T-helper 17 cell (primary cell): ENCODE measurements at regions not wholly inside any gene's neighbourhood (a gene's known extent, or its start where the extent isn't known, plus 50 kb on each side); places are given as distances from the start of the nearest gene placed in this dataset.
"Not testable (repeated sequence)": the region's sequence is repeated elsewhere in the genome, so short reads cannot be mapped to it uniquely, and the experiment has no call there.

Experiments
- ATAC-seq: fragments of 150-1000 bp; cut with Tn5 transposase; 2 replicates; pipeline ENCODE4 v1.10.0; 2021; ENCODE audit warnings: mild to moderate bottlenecking, moderate library complexity
- DNase-seq, 3 donors: peaks; one replicate each; pipeline versions ENCODE4 v3.0.0 to v3.0.0-alpha.2; 2020 to 2021
- H3K9me3 ChIP-seq: one replicate; pipeline ENCODE4 v1.7.0; 2013; ENCODE audit warnings: low read length, mild to moderate bottlenecking; ENCODE audit not compliant: control insufficient read depth, poor library complexity, severe bottlenecking
- H3K27ac Mint-ChIP-seq: one replicate; pipeline ENCODE4 v1.8.0; 2022; ENCODE audit warnings: mild to moderate bottlenecking, moderate library complexity, mixed read lengths
- H3K27me3 Mint-ChIP-seq: one replicate; pipeline ENCODE4 v1.8.0; 2022; ENCODE audit warnings: mixed read lengths
- H3K36me3 Mint-ChIP-seq: one replicate; pipeline ENCODE4 v1.8.0; 2022; ENCODE audit warnings: low read depth, mixed read lengths
- H3K4me1 Mint-ChIP-seq: one replicate; pipeline ENCODE4 v1.8.0; 2022; ENCODE audit warnings: mild to moderate bottlenecking, mixed read lengths
- H3K4me3 Mint-ChIP-seq: one replicate; pipeline ENCODE4 v1.8.0; 2022; ENCODE audit warnings: mild to moderate bottlenecking, moderate library complexity, mixed read lengths

DNA sequence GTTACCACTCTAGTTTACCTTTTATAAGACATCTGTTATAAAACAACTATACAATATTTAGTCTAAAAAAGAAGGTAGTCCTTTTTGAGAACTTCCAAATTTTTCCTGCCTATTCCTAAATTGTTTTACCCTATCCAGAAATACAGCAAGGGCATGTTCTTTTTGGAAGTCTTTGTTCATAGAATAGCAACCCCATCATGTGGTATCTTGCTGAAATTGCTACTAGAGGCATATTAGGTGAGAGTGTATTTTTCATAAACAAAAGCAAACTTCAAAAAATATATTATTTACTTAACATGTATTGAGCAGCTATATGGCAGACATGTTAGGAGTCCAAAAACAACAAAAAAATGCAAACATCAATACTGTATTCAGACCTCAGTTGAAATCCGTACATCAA, 371.8 kb upstream of the NRSN1 start:
- no peaks in the 10 kb centered on the region for H3K36me3 Mint-ChIP-seq
- no peak overlapping the region for H3K4me3 Mint-ChIP-seq
- H3K27me3 Mint-ChIP-seq: no peaks in the 10 kb centered on the region
- no peaks in the 10 kb centered on the region for H3K9me3 ChIP-seq
- DNase-seq: no peak
- H3K27ac Mint-ChIP-seq: no peak overlapping the region
- ATAC-seq: no peak
- no peaks in the 10 kb centered on the region for H3K4me1 Mint-ChIP-seq

DNA sequence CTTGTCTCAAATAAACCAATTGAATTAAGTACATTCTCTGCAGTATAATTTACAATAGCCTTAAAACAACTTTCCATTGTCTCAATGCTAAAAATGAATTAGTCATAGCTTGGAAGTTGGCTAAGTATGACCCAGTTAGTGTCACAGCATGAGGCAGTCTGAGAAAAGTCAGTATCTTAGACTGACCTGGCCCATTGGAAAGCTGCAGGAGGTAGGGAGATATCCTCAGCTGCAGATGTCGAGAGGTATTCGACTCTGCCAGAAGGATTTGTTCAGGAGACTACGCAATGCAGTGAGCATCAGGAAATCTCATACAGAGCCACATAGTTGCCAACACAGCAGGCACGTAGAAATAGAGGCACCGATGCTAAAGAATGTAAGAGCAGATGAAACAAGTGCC, 350.9 kb upstream of the NRSN1 start:
- no peaks in the 10 kb centered on the region for H3K4me1 Mint-ChIP-seq
- no peak for DNase-seq
- no peaks in the 10 kb centered on the region for H3K9me3 ChIP-seq
- no peaks in the 10 kb centered on the region for H3K27me3 Mint-ChIP-seq
- H3K36me3 Mint-ChIP-seq: no peaks in the 10 kb centered on the region
- H3K27ac Mint-ChIP-seq: no peak overlapping the region
- no peak overlapping the region for H3K4me3 Mint-ChIP-seq
- no peak for ATAC-seq

DNA sequence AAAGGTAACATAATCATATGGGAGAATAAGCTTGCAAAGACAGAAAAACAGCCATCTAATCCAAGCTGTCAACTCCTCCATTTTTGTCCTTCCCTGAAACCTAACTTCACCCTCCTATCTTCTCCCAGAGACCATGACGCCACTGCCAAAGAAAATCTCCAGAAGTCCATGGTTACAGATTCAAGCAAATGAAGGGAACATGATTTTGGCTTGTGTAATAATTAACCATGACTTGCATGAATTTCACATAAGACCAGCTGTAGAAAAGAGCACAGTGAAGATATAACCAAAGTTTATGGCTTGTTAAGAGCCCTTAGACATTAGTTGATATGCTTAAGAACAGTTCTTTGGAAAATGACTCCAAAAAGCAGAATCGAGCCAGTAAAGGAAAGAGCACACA, 342.1 kb upstream of the NRSN1 start:
- no peaks in the 10 kb centered on the region for H3K9me3 ChIP-seq
- DNase-seq: no peak
- Mint-ChIP-seq H3K4me1 (no peaks in the 10 kb centered on the region), H3K27me3 (no peaks in the 10 kb centered on the region), H3K4me3 (no peak overlapping the region), H3K36me3 (no peaks in the 10 kb centered on the region), H3K27ac (no peak overlapping the region)
- ATAC-seq: no peak

DNA sequence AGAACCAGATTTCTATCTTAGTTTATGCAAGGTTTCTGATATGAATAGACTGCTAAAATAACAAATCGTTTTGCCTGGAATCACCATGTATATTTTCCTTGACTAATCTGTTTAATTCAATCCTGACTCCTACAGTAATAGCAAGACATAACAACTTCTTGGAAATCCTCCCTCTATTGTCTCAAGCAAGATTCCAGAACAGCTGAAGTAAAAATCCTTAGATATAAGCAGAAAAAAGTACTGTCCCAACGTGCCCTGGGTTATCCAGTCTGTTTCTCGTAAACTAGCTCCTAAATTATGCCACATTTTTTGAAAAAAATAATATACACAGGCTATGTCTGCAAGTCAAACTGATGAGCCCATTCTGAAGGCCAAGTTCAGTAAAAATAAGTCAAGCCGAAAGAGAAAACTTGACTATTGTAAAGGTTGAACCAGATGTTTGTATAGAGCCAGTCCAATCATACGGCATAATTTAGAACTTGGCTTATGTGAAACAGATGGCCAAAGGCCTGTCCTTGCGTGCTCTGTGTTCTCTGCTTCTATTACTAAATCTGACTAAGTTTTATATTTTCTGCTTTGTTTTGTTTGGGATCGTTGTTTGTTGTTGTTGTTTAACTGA, 341.6 kb upstream of the NRSN1 start:
- H3K4me1 Mint-ChIP-seq: no peaks in the 10 kb centered on the region
- no peaks in the 10 kb centered on the region for H3K27me3 Mint-ChIP-seq
- no peaks in the 10 kb centered on the region for H3K9me3 ChIP-seq
- no peak for ATAC-seq
- no peaks in the 10 kb centered on the region for H3K36me3 Mint-ChIP-seq
- H3K4me3 Mint-ChIP-seq: no peak overlapping the region
- no peak for DNase-seq
- H3K27ac Mint-ChIP-seq: no peak overlapping the region

DNA sequence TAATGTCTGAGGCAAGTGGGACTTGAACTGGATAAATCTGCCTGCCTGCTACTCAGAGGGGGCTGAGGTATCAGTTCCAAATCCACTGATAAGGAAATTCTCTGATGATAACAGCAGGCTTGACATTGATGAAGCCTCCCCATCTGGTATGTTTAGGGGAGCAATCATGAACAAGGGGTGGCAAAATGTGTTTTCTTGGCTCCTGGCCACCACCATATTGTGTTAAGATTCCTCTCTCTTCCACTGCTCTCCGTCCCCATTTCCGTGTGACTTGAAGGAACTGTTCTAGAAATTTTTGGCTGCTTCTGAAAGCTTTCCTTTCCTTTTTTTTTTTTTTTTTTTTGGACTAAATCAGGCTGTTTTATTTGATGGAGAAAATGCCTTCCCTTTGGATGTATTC, 335.3 kb upstream of the NRSN1 start:
- no peak for ATAC-seq
- Mint-ChIP-seq H3K27me3 (no peaks in the 10 kb centered on the region), H3K4me3 (no peak overlapping the region)

DNA sequence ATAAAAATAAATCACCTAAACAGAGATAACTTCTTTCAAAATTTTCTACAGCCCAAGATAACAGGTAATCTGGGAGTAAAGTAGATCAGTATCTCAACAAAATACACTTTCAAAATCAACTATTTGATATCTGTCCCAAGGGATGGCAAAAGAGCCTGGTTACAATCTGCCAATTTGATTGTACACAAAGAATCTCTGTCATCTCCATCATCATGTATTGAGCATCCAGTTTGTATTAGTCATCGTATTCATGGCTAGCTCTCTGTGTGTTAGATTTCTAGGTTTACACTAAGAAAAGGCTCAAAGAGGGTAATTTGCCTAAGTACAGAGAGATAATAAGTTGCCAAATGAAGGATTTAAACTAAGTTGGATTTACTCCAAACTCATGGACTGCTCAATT, 329.0 kb upstream of the NRSN1 start:
- DNase-seq: no peak
- Mint-ChIP-seq H3K27ac (no peak overlapping the region), H3K4me3 (no peak overlapping the region), H3K27me3 (no peaks in the 10 kb centered on the region), H3K36me3 (no peaks in the 10 kb centered on the region), H3K4me1 (no peaks in the 10 kb centered on the region)
- ATAC-seq: no peak
- H3K9me3 ChIP-seq: no peaks in the 10 kb centered on the region

More for the DNA sequence above, 335.3 kb upstream of the NRSN1 start:
- H3K4me1 Mint-ChIP-seq: no peaks in the 10 kb centered on the region
- no peaks in the 10 kb centered on the region for H3K36me3 Mint-ChIP-seq
- H3K27ac Mint-ChIP-seq: no peak overlapping the region
- no peaks in the 10 kb centered on the region for H3K9me3 ChIP-seq
- no peak for DNase-seq

DNA sequence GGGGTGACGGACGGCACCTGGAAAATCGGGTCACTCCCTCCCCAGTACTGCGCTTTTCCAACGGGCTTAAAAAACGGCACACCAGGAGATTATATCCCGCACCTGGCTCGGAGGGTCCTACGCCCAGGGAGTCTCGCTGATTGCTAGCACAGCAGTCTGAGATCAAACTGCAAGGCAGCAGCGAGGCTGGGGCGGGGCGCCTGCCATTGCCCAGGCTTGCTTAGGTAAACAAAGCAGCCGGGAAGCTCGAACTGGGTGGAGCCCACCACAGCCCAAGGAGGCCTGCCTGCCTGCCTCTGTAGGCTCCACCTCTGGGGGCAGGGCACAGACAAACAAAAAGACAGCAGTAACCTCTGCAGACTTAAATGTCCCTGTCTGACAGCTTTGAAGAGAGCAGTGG, 321.7 kb upstream of the NRSN1 start:
- not testable (repeated sequence) for H3K27me3 Mint-ChIP-seq

DNA sequence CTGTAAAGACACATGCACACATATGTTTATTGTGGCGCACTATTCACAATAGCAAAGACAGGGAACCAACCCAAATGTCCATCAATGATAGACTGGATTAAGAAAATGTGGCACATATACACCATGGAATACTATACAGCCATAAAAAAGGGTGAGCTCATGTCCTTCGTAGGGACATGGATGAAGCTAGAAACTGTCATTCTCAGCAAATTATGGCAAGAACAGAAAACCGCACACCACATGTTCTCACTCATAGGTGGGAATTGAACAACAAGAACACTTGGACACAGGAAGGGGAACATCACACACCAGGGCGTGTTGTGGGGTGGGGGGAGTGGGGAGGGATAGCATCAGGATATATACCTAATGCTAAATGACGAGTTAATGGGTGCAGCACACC, 304.9 kb upstream of the NRSN1 start:
- not testable (repeated sequence) for ATAC-seq, H3K36me3 Mint-ChIP-seq, DNase-seq, H3K9me3 ChIP-seq, H3K4me3 Mint-ChIP-seq, H3K27ac Mint-ChIP-seq, H3K27me3 Mint-ChIP-seq, H3K4me1 Mint-ChIP-seq

More for the DNA sequence above, 321.7 kb upstream of the NRSN1 start:
- H3K9me3 ChIP-seq, DNase-seq, ATAC-seq, H3K36me3 Mint-ChIP-seq, H3K4me3 Mint-ChIP-seq, H3K4me1 Mint-ChIP-seq, H3K27ac Mint-ChIP-seq: not testable (repeated sequence)

DNA sequence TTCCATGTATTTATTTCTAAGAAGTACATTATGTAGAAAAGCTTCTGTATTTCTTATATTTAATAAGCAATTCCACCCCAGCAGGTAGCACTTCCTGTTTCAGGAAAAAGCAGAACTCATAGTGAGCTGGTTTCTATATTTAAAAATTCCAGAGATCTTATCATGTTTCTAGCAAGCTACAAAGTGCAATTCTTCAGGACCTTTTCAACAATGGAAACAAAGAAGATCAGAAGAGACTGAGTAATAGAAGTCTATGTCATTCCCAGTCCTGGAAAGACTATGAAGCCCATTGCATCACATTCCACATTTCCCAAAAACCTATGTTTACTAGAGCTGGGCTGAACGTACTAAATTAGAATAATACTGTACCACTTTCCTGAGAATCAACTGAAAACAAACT, 302.6 kb upstream of the NRSN1 start:
- Mint-ChIP-seq H3K4me3 (no peak overlapping the region), H3K27me3 (no peaks in the 10 kb centered on the region), H3K27ac (no peak overlapping the region), H3K4me1 (no peaks in the 10 kb centered on the region), H3K36me3 (no peaks in the 10 kb centered on the region)
- ATAC-seq (no peak), DNase-seq (no peak)
- no peaks in the 10 kb centered on the region for H3K9me3 ChIP-seq

DNA sequence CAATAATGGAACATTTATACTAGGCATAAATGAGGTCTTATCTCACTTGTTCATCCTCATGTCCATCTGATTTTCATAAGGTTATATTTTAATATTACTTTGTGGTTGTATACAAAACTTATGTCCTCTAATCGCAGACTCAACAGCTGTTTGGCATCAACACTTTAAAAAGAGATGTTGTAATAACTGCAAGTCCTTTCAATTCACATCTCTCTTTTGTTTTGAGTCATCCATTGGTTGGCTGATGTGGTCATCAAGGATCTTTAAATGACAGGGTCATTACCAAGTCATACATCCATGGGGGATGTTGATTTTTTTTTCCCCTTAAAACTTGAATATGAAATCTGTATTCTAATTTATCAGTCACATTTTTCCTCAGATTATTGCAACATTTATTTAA, 299.4 kb upstream of the NRSN1 start:
- DNase-seq (no peak), ATAC-seq (no peak)
- Mint-ChIP-seq H3K4me1 (no peaks in the 10 kb centered on the region), H3K4me3 (no peak overlapping the region), H3K36me3 (no peaks in the 10 kb centered on the region), H3K27ac (no peak overlapping the region), H3K27me3 (no peaks in the 10 kb centered on the region)
- no peaks in the 10 kb centered on the region for H3K9me3 ChIP-seq

DNA sequence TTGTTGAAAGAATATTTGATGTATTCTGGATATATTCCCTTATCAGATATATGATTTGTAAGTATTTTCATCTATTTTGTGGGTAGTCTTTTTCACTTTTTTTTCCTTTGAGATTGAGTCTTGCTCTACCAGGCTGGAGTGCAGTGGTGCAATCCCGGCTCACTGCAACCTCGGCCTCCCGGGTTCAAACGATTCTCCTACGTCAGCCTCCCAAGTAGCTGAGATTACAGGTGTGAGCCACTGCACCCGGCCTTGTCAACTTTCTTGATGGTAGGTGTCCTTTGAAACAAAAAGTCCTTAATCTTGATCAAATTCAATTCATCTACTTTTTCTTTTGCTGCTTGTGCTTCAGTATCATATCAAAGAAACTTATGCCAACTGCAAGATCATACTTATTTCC, 297.2 kb upstream of the NRSN1 start:
- DNase-seq: no peak
- H3K9me3 ChIP-seq: no peaks in the 10 kb centered on the region
- no peak overlapping the region for H3K4me3 Mint-ChIP-seq
- no peaks in the 10 kb centered on the region for H3K27me3 Mint-ChIP-seq
- no peaks in the 10 kb centered on the region for H3K4me1 Mint-ChIP-seq
- no peak overlapping the region for H3K27ac Mint-ChIP-seq
- H3K36me3 Mint-ChIP-seq: no peaks in the 10 kb centered on the region
- ATAC-seq: no peak

DNA sequence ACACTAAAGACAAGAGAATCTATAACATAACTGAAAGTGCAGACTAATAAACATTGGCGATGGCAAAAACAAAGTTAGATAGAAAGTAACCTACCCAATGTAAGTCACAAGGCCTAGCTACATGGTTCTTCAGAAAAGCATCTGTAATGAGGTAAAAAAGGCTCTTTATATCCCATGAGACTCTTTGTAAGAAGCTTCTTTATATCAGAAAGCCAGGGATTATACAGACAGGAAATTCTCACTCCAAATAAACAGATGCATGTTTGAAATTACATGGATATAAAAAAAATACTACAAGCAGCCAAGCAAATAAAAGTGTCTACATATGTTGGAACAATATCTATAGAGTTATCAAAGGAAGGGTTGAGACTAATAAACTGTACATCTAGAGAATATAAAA, 284.9 kb upstream of the NRSN1 start:
- H3K36me3 Mint-ChIP-seq: no peaks in the 10 kb centered on the region
- no peaks in the 10 kb centered on the region for H3K27me3 Mint-ChIP-seq
- no peaks in the 10 kb centered on the region for H3K4me1 Mint-ChIP-seq
- no peak for DNase-seq
- no peak for ATAC-seq
- no peak overlapping the region for H3K27ac Mint-ChIP-seq
- H3K4me3 Mint-ChIP-seq: no peak overlapping the region
- no peaks in the 10 kb centered on the region for H3K9me3 ChIP-seq

DNA sequence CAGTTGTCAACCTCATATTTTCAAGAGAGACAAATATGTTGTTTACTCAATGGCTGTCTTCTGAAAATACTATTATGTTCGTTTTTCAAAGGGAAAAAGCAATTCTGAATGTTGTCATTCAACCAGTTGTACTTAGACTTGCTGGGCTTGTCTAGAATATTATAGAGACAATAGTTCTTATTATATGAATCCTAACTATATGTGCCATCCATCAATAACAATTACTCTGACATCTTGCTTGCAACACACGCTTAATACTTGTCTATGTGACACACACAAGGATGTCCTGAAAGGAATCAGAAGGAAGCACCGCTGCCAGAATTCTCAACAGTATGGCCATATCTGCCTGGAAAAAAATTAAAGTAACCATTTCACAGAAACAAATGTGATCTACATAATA, 283.3 kb upstream of the NRSN1 start:
- no peaks in the 10 kb centered on the region for H3K9me3 ChIP-seq
- no peak overlapping the region for H3K4me3 Mint-ChIP-seq
- ATAC-seq (no peak), DNase-seq (no peak)
- H3K27me3 Mint-ChIP-seq: no peaks in the 10 kb centered on the region
- no peaks in the 10 kb centered on the region for H3K36me3 Mint-ChIP-seq
- no peak overlapping the region for H3K27ac Mint-ChIP-seq
- no peaks in the 10 kb centered on the region for H3K4me1 Mint-ChIP-seq

DNA sequence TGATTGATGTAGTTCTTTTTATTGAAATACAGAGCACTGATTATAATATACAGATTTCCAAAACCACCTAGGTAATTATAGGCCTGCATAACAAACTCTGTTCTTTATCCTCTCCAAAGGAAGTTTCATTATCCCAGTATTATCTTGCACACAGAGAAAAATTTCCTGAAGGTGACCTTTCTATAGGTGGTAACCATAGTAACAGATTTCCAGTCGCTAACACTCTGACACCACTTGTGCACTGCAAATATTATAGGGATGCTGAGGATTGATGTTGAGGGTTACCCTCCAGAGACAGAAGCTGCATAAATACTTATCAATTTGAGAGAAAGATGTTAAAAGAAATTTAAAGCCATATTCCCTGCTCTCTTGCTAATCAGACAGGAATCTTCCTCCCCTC, 274.5 kb upstream of the NRSN1 start:
- ATAC-seq (no peak), DNase-seq (no peak)
- Mint-ChIP-seq H3K4me1 (no peaks in the 10 kb centered on the region), H3K36me3 (no peaks in the 10 kb centered on the region), H3K27me3 (no peaks in the 10 kb centered on the region), H3K27ac (no peak overlapping the region), H3K4me3 (no peak overlapping the region)
- H3K9me3 ChIP-seq: no peaks in the 10 kb centered on the region
